H1 (cell line): ENCODE measurements at regions not wholly inside any gene's neighbourhood (a gene's known extent, or its start where the extent isn't known, plus 50 kb on each side); places are given as distances from the start of the nearest gene placed in this dataset.

Experiments used
- CTCF ChIP-seq, 3 experiments: IDR thresholded peaks; 1 replicate in 2 of 3; 2 replicates in 1 of 3; pipeline versions ENCODE4 v1.5.1 to v1.6.1; 2011; ENCODE audit warnings: low read length in 3 of 3, mild to moderate bottlenecking in 3 of 3, inconsistent platforms in 2 of 3, low read depth in 1 of 3, moderate library complexity in 1 of 3; ENCODE audit not compliant: insufficient read depth in 1 of 3; ENCODE audit errors: control extremely low read depth in 1 of 3
- EGR1 ChIP-seq: IDR thresholded peaks from 2 replicates; pipeline ENCODE4 v1.6.1; 2011; ENCODE audit warnings: low read depth, low read length, borderline replicate concordance
- EP300 ChIP-seq, 2 experiments: IDR thresholded peaks; 1 replicate in 1 of 2; 2 replicates in 1 of 2; pipeline ENCODE4 v1.6.1; 2011 to 2012; ENCODE audit warnings: low read depth in 2 of 2, low read length in 2 of 2, mild to moderate bottlenecking in 2 of 2, borderline replicate concordance in 1 of 2, inconsistent platforms in 1 of 2, moderate library complexity in 1 of 2
- GTF2F1 ChIP-seq: IDR thresholded peaks from 2 replicates; pipeline ENCODE4 v1.6.1; 2012; ENCODE audit warnings: low read depth, low read length, improper control_type of control experiment, borderline replicate concordance
- KDM5A ChIP-seq: fragments of 200-600 bp; IDR thresholded peaks from 2 replicates; pipeline ENCODE4 v1.7.1; 2012; ENCODE audit warnings: mild to moderate bottlenecking, low read length, inconsistent platforms, mixed read lengths
- POLR2A ChIP-seq, 2 experiments: IDR thresholded peaks; 1 replicate in 1 of 2; 2 replicates in 1 of 2; pipeline ENCODE4 v1.6.1; 2011; ENCODE audit warnings: low read depth in 2 of 2, low read length in 2 of 2, mild to moderate bottlenecking in 2 of 2; ENCODE audit errors: control extremely low read depth in 1 of 2
- SRF ChIP-seq: IDR thresholded peaks from 2 replicates; pipeline ENCODE4 v1.6.1; 2011; ENCODE audit warnings: mild to moderate bottlenecking, low read depth, low read length, moderate library complexity

GRCh38 chr14:86673523-86673969, 1143.6 kb downstream of the FLRT2 start:
- TF ChIP-seq CTCF (IDR thresholded peaks at IDR 0.05; ENCODE audit: control extremely low read depth in 1 of 3, insufficient read depth in 1 of 3, low read depth in 1 of 3, low read length in 3 of 3): no peak
- no peak for TF ChIP-seq SRF
- no peak for TF ChIP-seq GTF2F1
- no peak for TF ChIP-seq EP300 (IDR thresholded peaks at IDR 0.05; ENCODE audit: borderline replicate concordance in 1 of 2, low read depth in 2 of 2, low read length in 2 of 2)
- TF ChIP-seq POLR2A (IDR thresholded peaks at IDR 0.05; ENCODE audit: control extremely low read depth in 1 of 2, low read depth in 2 of 2, low read length in 2 of 2): no peak
- no peak for TF ChIP-seq EGR1
- TF ChIP-seq KDM5A: no peak
